Cerebellar cortex (tissue), 1 donor: ENCODE measurements at regions not wholly inside any gene's neighbourhood (a gene's known extent, or its start where the extent isn't known, plus 50 kb on each side); places are given as distances from the start of the nearest gene placed in this dataset.

Experiments used
- DNase-seq: peaks from one replicate; pipeline ENCODE4 v3.0.0-alpha.2; 2015; ENCODE audit warnings: low spot score

- no peak for DNase-seq
Measured at GRCh38 chr2:128578406-128579390, 260.0 kb upstream of the HS6ST1 start.

- no peak for DNase-seq
Measured at GRCh38 chr2:128579825-128580224, 261.2 kb upstream of the HS6ST1 start.

GRCh38 chr2:128580988-128581848 is 262.6 kb upstream of the HS6ST1 start:
- DNase-seq: no peak

DNA sequence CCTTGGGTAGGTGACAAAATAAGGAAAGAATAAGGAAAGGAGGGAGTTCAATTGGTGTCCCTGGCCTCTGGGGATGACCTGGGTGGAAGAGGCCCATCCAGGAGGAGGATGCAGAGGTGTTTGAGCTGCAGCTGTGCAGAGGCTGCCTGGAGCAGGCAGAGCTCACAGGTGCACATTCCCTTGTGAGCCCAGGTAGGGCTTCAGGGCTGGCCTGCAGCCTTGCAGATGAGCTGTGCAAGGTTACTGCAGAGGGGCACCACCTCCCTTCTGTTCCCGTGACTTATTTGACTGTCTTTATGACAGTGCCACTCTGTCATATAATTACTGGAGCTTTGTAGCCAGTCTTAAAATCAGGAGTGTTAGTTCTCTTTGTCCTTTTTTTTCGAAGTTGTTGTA is 263.2 kb upstream of the HS6ST1 start:
- no peak for DNase-seq

DNA sequence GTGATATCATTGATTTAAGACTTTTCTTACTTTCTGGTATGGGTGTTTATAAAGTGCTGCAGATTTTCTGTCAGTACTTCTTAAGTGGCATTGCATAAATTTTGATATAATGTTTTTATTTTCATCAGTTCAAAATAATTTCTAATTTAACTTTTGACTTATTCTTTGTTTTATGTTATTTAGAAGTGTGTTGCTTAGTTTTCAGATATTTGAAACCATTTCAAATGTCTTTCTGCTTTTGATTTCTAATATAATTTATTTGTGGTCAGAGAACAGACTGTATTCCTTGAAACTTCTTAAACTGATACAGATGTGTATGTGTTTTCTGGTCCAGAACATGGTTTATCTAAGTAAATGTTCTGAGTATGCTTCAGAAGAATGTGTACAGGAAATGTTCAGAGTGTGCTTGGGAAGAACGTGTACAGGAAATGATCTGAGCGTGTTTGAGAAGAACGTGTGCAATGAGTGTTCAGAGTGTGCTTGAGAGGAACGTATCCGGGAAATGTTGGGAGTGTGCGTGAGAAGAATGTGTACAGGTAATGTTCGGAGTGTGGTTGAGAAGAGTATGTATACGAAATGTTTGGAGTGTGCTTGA is 265.7 kb upstream of the HS6ST1 start:
- DNase-seq: no peak

GRCh38 chr2:128585706-128586105 is 267.0 kb upstream of the HS6ST1 start:
- DNase-seq: no peak

- DNase-seq: no peak
Measured at GRCh38 chr2:128589681-128590080, 271.0 kb upstream of the HS6ST1 start.

DNA sequence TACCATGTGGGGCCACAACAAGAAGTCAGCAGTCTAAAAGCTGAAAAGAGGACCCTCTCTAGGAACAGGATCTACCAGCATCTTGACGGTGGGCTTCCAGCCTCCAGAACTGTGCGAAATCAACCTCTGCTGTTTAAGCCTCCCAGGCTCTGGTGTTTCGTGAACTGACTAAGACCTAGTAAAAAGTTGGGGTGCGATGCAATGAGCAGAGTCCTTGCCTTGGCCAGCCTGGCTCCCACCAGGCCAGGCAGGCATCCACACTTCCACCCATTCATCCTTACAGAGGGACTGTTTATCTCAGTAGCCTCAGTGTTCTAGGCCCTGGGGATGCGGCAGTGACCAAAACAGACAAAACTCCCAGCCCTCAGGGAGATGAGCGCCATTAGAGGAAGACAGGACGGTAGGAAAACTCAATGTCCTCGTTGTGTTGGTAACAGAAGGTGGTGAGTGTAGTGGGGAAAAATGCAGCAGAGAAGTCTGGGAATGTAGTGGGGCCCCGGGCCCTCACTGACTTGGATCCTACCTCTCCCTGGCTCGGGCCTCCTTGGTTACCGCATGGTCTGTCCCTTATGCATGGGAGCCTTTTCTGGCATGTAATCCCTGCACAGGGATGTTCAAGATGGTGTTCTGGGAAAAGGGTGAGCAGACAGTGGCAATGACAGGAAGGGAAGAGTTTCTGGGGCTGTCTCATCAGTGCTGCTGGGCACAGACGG is 271.8 kb upstream of the HS6ST1 start:
- no peak for DNase-seq

GRCh38 chr2:128591022-128591860 is 272.6 kb upstream of the HS6ST1 start:
- no peak for DNase-seq

- DNase-seq: no peak
Measured at GRCh38 chr2:128591861-128592822, 273.5 kb upstream of the HS6ST1 start.

DNA sequence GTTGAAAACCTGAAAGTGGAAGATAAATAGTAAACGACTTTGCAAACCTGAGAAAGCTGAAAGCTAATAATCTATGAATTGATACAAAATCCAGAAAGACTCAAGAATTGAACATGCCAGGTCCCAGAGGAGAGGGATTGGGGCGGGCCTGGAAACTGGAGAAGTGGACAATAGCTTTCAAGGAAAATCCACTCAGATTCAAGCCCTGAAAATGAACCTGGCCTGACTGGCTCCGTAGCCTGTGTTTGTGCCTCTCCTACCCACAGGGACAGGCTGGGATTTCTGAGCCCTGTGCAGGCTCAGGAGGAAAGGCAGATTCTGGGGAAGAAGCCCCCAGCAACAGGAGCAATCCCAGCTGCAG is 274.8 kb upstream of the HS6ST1 start:
- DNase-seq: no peak

- DNase-seq: no peak
Measured at GRCh38 chr2:128593879-128594650, 275.4 kb upstream of the HS6ST1 start.

- DNase-seq: no peak
Measured at GRCh38 chr2:128594651-128594910, 275.9 kb upstream of the HS6ST1 start.

DNA sequence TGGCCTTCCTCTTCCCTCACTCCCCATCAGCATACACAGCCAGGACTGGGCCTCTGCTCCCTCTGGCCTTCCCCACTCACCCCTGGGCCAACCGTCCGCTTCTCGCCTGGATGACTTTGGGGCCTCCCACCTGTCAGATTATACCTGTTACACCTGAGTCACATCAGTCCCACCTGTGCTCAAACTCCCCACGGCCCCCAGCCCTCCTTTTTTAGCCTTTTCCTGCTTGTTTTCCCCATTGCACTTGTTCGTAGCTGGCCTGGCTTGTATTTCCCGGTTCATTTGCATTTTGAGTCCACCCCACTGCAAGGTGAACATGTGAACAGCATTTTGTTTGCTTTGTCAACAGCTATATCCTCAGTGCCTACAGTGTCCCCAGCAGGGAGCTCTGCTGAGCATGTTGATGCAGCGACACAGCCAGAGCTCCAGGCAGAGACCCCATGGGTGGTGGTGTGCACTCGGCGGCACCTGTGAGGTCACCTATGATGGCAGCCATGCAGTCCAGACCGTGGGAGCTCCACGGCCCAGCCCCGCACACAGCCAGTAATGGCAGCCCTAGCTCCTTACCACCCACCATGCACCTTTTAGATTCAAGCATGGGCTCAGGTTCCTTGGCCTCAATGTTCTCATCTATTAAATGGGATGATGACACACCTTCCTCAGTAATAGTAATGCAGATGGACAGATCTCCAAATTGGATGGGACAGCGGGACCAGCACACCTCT is 276.4 kb upstream of the HS6ST1 start:
- DNase-seq: no peak

DNA sequence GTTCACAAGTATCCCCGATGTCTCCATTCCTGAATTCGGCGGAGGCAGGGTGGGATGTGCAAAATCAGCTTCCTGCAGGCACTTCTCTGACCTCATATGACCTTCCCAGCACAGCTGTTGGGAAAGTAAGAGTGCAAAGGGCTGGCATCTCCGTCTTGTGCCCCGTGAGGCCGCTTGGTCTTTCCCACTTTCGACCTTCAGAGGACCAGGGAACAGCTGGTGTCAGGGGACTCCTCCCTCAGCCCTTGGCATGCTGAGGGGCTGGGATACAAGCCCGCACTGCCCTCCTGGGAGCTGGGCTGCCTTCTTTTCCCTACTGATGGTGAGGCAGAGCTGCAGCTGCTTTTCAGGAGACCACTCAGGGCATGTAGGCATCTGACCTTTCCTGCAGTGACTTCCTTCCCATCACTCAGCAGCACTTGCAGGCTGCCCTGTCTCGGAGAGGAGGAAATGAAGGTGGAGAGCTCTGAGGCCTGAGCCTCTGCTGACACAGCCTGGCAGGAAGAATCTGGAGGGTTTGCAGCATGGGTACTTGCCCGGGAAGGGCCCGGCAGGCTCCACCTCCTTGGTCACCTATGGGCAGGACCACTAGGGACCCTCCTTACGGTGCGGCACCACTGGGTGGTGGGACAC is 277.2 kb upstream of the HS6ST1 start:
- no peak for DNase-seq

- DNase-seq: no peak
Measured at GRCh38 chr2:128596396-128597120, 277.9 kb upstream of the HS6ST1 start.

DNA sequence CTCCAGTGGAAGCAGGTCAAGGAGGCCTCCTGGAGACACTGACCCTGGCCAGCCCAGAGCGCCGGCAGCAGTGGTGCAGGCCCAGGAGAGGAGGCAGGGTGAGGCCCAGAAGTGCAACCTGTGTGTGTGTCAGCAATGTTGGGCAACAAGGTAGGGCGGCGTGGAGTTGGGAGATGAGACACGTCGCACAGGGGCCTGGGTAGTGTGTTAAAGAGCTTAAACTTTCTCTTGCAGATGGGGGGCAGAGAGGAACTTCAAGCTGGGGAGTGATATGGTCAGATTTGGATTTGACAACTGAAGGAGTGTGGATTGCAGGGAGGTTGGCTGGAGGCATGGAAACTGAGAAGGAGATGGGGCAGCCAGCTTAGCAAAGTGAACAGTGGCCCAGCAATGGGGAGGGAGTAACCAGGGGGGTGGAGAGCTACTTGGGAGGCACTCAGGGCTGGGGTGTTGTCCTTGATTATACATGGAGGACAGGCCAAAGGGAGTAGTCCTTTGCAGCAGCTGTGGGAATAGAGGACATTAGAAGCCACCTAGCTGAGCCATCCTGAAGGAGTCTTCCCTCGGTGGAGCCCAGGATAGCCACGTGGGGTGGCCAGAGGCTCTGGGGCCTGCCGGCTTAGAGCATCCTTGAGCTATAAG is 278.6 kb upstream of the HS6ST1 start:
- DNase-seq: no peak
